ENCODE measurements at regions not wholly inside any gene's neighbourhood (a gene's known extent, or its start where the extent isn't known, plus 50 kb on each side); places are given as distances from the start of the nearest gene placed in this dataset.

DNA sequence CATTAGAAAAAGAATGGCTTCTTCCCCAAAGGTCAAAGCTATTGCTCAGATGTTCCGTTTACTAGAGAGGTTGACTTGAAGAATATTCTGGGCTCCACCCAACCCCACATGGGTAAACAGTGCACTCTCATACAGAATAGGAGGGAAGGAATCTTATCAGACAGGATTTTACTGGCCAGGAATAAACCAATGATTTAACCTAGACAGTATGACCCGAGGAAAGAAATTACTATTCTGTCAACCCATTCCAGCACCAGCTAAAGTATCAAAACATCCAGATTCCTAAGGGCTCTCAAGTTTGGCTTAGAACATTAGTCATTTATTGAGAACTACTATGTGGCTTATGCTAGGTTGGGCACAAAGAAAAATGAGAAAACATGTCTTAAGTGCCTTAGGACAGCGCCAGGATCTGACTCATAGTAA, 493.6 kb upstream of the KLF4 start:
- no peak overlapping the region for H3K4me3 Mint-ChIP-seq
- TF ChIP-seq, protein P1, sequence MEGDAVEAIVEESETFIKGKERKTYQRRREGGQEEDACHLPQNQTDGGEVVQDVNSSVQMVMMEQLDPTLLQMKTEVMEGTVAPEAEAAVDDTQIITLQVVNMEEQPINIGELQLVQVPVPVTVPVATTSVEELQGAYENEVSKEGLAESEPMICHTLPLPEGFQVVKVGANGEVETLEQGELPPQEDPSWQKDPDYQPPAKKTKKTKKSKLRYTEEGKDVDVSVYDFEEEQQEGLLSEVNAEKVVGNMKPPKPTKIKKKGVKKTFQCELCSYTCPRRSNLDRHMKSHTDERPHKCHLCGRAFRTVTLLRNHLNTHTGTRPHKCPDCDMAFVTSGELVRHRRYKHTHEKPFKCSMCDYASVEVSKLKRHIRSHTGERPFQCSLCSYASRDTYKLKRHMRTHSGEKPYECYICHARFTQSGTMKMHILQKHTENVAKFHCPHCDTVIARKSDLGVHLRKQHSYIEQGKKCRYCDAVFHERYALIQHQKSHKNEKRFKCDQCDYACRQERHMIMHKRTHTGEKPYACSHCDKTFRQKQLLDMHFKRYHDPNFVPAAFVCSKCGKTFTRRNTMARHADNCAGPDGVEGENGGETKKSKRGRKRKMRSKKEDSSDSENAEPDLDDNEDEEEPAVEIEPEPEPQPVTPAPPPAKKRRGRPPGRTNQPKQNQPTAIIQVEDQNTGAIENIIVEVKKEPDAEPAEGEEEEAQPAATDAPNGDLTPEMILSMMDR (conservative IDR thresholded peaks at IDR 0.05) = no peak
- H2BK12ac ChIP-seq (ENCODE audit: insufficient read length, low read depth, low read length) = no peak overlapping the region

More for the DNA sequence above, 493.6 kb upstream of the KLF4 start:
- Histone ChIP-seq H2BK20ac (ENCODE audit: low read depth, low read length, poor library complexity, severe bottlenecking) (no peak overlapping the region), H2AFZ (ENCODE audit: low read length) (no peak overlapping the region), H2BK5ac (ENCODE audit: insufficient read length, low read length) (no peak overlapping the region), H3K4me2 (ENCODE audit: insufficient read depth, insufficient read length, low read length) (no peak overlapping the region), H3K27me3 (ENCODE audit: insufficient read depth, low read length) (no peaks in the 10 kb centered on the region), H3K79me2 (ENCODE audit: insufficient read depth, low read length) (no peaks in the 10 kb centered on the region), H3K27ac (ENCODE audit: insufficient read length, low read depth, low read length) (no peak overlapping the region), H3T11ph (ENCODE audit: low read length) (no peak overlapping the region), H4K20me1 (ENCODE audit: control insufficient read depth, insufficient read depth, insufficient read length) (no peaks in the 10 kb centered on the region), H3K4me1 (ENCODE audit: insufficient read depth, low read length) (no peaks in the 10 kb centered on the region), H2AK5ac (ENCODE audit: insufficient read length, low read length) (no peak overlapping the region), H4K5ac (ENCODE audit: insufficient read length, low read depth, low read length) (no peak overlapping the region), H3K14ac (ENCODE audit: insufficient read depth, low read length) (no peak overlapping the region), H4K8ac (replicated peaks; ENCODE audit: insufficient read length, low read depth, low read length) (no peak overlapping the region), H3K9ac (ENCODE audit: extremely low read depth, insufficient read length, low read length) (no peak overlapping the region), H3K79me1 (ENCODE audit: insufficient read depth, low read depth, low read length, poor library complexity, severe bottlenecking) (no peaks in the 10 kb centered on the region), H3K18ac (ENCODE audit: insufficient read length, low read depth, low read length) (no peak overlapping the region), H2BK15ac (ENCODE audit: low read depth, low read length) (no peak overlapping the region), H3K56ac (ENCODE audit: insufficient read length, low read depth, low read length) (no peak overlapping the region), H4K91ac (ENCODE audit: insufficient read length, low read depth, low read length) (no peak overlapping the region), H3K23ac (ENCODE audit: insufficient read length, low read depth, low read length) (no peak overlapping the region), H3K4ac (ENCODE audit: low read depth, low read length) (no peak overlapping the region), H2BK120ac (ENCODE audit: low read depth, low read length, poor library complexity, severe bottlenecking) (no peak overlapping the region), H3K9me3 (ENCODE audit: control insufficient read depth, low read depth, low read length) (no peaks in the 10 kb centered on the region), H3K23me2 (ENCODE audit: insufficient read length, low read depth, low read length, poor library complexity, severe bottlenecking) (no peaks in the 10 kb centered on the region)
- no peaks in the 10 kb centered on the region for H3K36me3 Mint-ChIP-seq (ENCODE audit: insufficient read depth in 1 of 3, low read depth in 3 of 3)
- no peak overlapping the region for H3K27ac Mint-ChIP-seq
- no peaks in the 10 kb centered on the region; a peak in 1 of 5 replicates for H3K9me3 Mint-ChIP-seq
- DNase-seq = no peak
- WGBS (ENCODE audit: extremely low coverage, insufficient read length, low lambda C conversion rate) = no CpG with 5 or more reads among the region's 3 CpGs
- H3K27me3 Mint-ChIP-seq (ENCODE audit: low read depth) = no peaks in the 10 kb centered on the region; the same call in 1 of the 2 replicates
- H3K4me1 Mint-ChIP-seq = no peaks in the 10 kb centered on the region
